Karpas-422 (cell line): ENCODE measurements at regions not wholly inside any gene's neighbourhood (a gene's known extent, or its start where the extent isn't known, plus 50 kb on each side); places are given as distances from the start of the nearest gene placed in this dataset.

ENCODE experiments used
- DNase-seq: peaks from one replicate; pipeline ENCODE4 v3.0.0-alpha.2; 2015
- H2AFZ ChIP-seq: fragments of 200-600 bp; sonication (generic); 2 replicates; pipeline ENCODE4 v1.6.1; 2014; ENCODE audit warnings: antibody characterized with exemption, low read length, mixed read lengths
- H3K27ac ChIP-seq: fragments of 200-600 bp; sonication (generic); 2 replicates; pipeline ENCODE4 v1.5.1; 2014; ENCODE audit warnings: mild to moderate bottlenecking, low read length, moderate library complexity
- H3K27me3 ChIP-seq: fragments of 200-600 bp; sonication (generic); 2 replicates; pipeline ENCODE4 v1.6.1; 2014; ENCODE audit warnings: low read length, mixed read lengths
- H3K36me3 ChIP-seq: fragments of 200-600 bp; sonication (generic); 2 replicates; pipeline ENCODE4 v1.6.1; 2014; ENCODE audit warnings: low read length, mixed read lengths; ENCODE audit not compliant: insufficient read depth
- H3K4me1 ChIP-seq: fragments of 200-600 bp; sonication (generic); 2 replicates; pipeline ENCODE4 v1.6.1; 2014; ENCODE audit warnings: mild to moderate bottlenecking, low read length, mixed read lengths
- H3K4me2 ChIP-seq: fragments of 200-600 bp; sonication (generic); 2 replicates; pipeline ENCODE4 v1.6.1; 2014; ENCODE audit warnings: low read length, low read depth, mild to moderate bottlenecking; ENCODE audit not compliant: poor library complexity, severe bottlenecking
- H3K4me3 ChIP-seq: fragments of 200-600 bp; sonication (generic); 2 replicates; pipeline ENCODE4 v1.5.1; 2014; ENCODE audit warnings: mild to moderate bottlenecking, antibody characterized with exemption, low read length, mixed read lengths
- H3K79me2 ChIP-seq: fragments of 200-600 bp; sonication (generic); 2 replicates; pipeline ENCODE4 v1.6.1; 2014; ENCODE audit warnings: mild to moderate bottlenecking, low read length, mixed read lengths
- H3K9ac ChIP-seq: fragments of 200-600 bp; sonication (generic); 2 replicates; pipeline ENCODE4 v1.6.0; 2014; ENCODE audit warnings: low read length
- H3K9me2 ChIP-seq: fragments of 200-600 bp; sonication (generic), shearing (Covaris generic); replicated peaks from 2 replicates; pipeline ENCODE4 v1.6.0; 2014; ENCODE audit warnings: mild to moderate bottlenecking, low read length, moderate library complexity; ENCODE audit not compliant: insufficient read depth
- H3K9me3 ChIP-seq: fragments of 300-700, 200-600 bp; sonication (generic); 2 replicates; pipeline ENCODE4 v1.6.1; 2014; ENCODE audit warnings: low read length, mixed read lengths
- H4K20me1 ChIP-seq: fragments of 200-600 bp; sonication (generic); 2 replicates; pipeline ENCODE4 v1.6.1; 2014; ENCODE audit warnings: mild to moderate bottlenecking, antibody characterized with exemption, low read length, low read depth; ENCODE audit not compliant: insufficient read depth

DNA sequence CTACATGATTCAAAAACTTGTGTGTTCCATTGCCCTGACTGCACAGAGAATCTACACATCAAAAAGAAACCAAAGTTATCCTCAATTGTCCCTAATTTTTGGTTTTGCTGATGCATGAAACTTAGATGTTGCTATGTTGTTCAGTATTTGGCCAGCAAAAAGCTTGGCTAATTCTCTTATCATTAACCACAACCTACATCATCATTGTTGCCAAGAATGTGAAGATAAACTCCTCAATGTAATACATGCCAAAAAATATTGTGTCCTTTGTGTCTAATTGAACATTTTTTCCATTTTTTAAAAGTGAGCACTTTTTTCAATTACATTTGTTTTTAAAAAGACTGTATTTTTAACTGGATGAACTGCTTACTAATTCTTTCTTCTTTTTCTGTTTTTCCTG, 268.0 kb upstream of the SEMA3D start:
- H3K4me2 ChIP-seq: no peak overlapping the region
- H2AFZ ChIP-seq: no peak overlapping the region
- DNase-seq: no peak
- no peaks in the 10 kb centered on the region for H3K4me1 ChIP-seq
- H3K27me3 ChIP-seq: no peaks in the 10 kb centered on the region
- no peaks in the 10 kb centered on the region for H3K9me2 ChIP-seq
- no peak overlapping the region for H3K4me3 ChIP-seq
- H3K9ac ChIP-seq: no peak overlapping the region
- H3K9me3 ChIP-seq: peaks cover 21% of the 10 kb centered on the region
- H3K36me3 ChIP-seq: no peaks in the 10 kb centered on the region
- no peaks in the 10 kb centered on the region for H3K79me2 ChIP-seq
- H4K20me1 ChIP-seq: no peaks in the 10 kb centered on the region
- H3K27ac ChIP-seq: no peak overlapping the region

- H3K4me1 ChIP-seq: no peaks in the 10 kb centered on the region
Observed at GRCh38 chr7:85452674-85453073, 265.8 kb upstream of the SEMA3D start.

DNA sequence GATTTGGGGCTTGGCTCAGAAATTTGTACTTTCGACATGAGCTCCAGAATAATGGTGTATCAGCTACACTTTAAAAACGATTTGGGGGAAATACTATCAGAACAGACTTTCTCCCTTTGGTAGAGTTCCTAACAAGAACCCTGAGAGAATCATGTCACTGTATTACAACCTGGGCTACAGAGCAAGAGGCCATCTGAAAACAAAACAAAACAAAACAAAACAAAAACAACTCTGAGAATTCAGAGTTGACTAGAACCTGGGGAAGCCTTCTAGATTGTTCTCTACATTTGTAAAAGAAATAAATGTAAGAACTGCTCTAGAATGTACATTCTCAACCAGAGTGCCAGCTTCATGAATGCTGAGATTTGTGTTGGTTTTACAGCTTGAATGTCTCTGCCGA, 262.6 kb upstream of the SEMA3D start:
- H3K27me3 ChIP-seq: no peaks in the 10 kb centered on the region
- H2AFZ ChIP-seq: no peak overlapping the region
- no peaks in the 10 kb centered on the region for H4K20me1 ChIP-seq
- no peaks in the 10 kb centered on the region for H3K9me2 ChIP-seq
- no peak for DNase-seq
- no peaks in the 10 kb centered on the region for H3K36me3 ChIP-seq
- no peaks in the 10 kb centered on the region for H3K4me1 ChIP-seq
- H3K27ac ChIP-seq: no peak overlapping the region
- no peak overlapping the region for H3K9ac ChIP-seq
- no peak overlapping the region for H3K4me2 ChIP-seq
- peaks cover 18% of the 10 kb centered on the region for H3K9me3 ChIP-seq
- no peak overlapping the region for H3K4me3 ChIP-seq
- no peaks in the 10 kb centered on the region for H3K79me2 ChIP-seq

More at GRCh38 chr7:85452674-85453073, 265.8 kb upstream of the SEMA3D start:
- no peaks in the 10 kb centered on the region for H3K9me2 ChIP-seq
- H4K20me1 ChIP-seq: no peaks in the 10 kb centered on the region
- no peak overlapping the region for H3K4me3 ChIP-seq
- H3K79me2 ChIP-seq: no peaks in the 10 kb centered on the region
- H3K9ac ChIP-seq: no peak overlapping the region
- H3K36me3 ChIP-seq: no peaks in the 10 kb centered on the region
- no peak overlapping the region for H2AFZ ChIP-seq
- no peak for DNase-seq
- no peak overlapping the region for H3K4me2 ChIP-seq
- peaks cover 25% of the 10 kb centered on the region for H3K9me3 ChIP-seq
- no peak overlapping the region for H3K27ac ChIP-seq
- H3K27me3 ChIP-seq: no peaks in the 10 kb centered on the region

DNA sequence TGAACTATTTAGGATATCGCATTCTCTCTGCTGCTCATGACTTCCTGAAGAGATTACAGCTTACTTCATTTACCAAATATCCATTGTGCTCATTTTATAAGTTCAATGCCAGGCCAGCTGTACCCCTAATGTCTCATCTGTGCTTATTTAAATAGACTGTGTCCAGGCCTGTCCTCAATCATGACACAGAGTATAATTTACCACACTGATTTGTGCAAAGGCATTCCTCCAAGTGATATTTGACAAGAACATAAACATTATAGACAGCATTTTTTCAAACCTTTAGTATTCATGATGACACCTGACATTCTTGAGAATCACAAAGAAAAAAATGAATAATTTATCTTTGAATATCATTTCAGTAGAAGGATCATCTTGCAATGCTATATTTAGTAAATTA, 260.1 kb upstream of the SEMA3D start:
- Histone ChIP-seq H3K79me2 (no peaks in the 10 kb centered on the region), H3K27me3 (no peaks in the 10 kb centered on the region), H4K20me1 (no peaks in the 10 kb centered on the region), H3K4me3 (no peak overlapping the region), H3K9me3 (peaks cover 6% of the 10 kb centered on the region), H3K27ac (no peak overlapping the region), H3K4me2 (no peak overlapping the region), H3K36me3 (no peaks in the 10 kb centered on the region), H3K9me2 (no peaks in the 10 kb centered on the region), H2AFZ (no peak overlapping the region), H3K9ac (no peak overlapping the region), H3K4me1 (no peaks in the 10 kb centered on the region)
- no peak for DNase-seq

DNA sequence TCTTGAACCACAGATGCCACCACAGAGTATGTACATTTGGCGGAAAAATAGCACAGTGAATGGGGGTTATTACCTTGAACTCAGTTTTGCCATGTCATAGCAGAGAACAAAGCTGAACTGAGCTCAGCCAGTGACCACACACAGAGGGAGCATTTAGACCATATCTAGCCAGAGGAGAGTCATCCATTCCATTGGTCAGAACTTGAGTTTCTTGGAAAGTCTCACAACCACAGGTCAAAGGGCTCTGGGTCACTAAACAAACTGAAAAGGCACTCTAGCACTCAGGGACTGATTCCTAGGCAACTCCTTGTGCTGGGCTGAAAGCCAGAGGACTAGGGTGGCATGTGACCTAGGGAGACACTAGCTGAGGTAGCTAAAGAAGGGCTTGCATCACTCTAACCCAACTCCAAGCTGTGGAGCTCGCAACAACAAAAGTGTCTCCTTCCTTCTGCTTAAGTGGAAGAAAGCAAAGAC, 239.7 kb upstream of the SEMA3D start:
- no peak overlapping the region for H3K9ac ChIP-seq
- H3K36me3 ChIP-seq: no peaks in the 10 kb centered on the region
- no peak overlapping the region for H3K27ac ChIP-seq
- H3K4me3 ChIP-seq: no peak overlapping the region
- H3K9me3 ChIP-seq: peaks cover 17% of the 10 kb centered on the region
- H4K20me1 ChIP-seq: no peaks in the 10 kb centered on the region
- H3K4me1 ChIP-seq: no peaks in the 10 kb centered on the region
- no peak overlapping the region for H3K4me2 ChIP-seq
- no peaks in the 10 kb centered on the region for H3K79me2 ChIP-seq
- DNase-seq: no peak
- no peaks in the 10 kb centered on the region for H3K27me3 ChIP-seq
- no peak overlapping the region for H2AFZ ChIP-seq
- no peaks in the 10 kb centered on the region for H3K9me2 ChIP-seq

- Histone ChIP-seq H4K20me1 (no peaks in the 10 kb centered on the region), H3K9me3 (peaks cover 16% of the 10 kb centered on the region), H3K36me3 (no peaks in the 10 kb centered on the region), H3K79me2 (no peaks in the 10 kb centered on the region), H3K4me3 (no peak overlapping the region), H3K27me3 (no peaks in the 10 kb centered on the region), H3K9me2 (no peaks in the 10 kb centered on the region), H3K27ac (no peak overlapping the region), H3K4me1 (no peaks in the 10 kb centered on the region), H3K9ac (no peak overlapping the region), H2AFZ (no peak overlapping the region), H3K4me2 (no peak overlapping the region)
- DNase-seq: no peak
Observed at GRCh38 chr7:85424298-85424697, 237.4 kb upstream of the SEMA3D start.

- no peak overlapping the region for H3K4me2 ChIP-seq
- H2AFZ ChIP-seq: no peak overlapping the region
- H3K9me2 ChIP-seq: no peaks in the 10 kb centered on the region
- no peak overlapping the region for H3K27ac ChIP-seq
- no peaks in the 10 kb centered on the region for H3K4me1 ChIP-seq
- no peaks in the 10 kb centered on the region for H4K20me1 ChIP-seq
- peaks cover 15% of the 10 kb centered on the region for H3K9me3 ChIP-seq
- H3K36me3 ChIP-seq: no peaks in the 10 kb centered on the region
- H3K9ac ChIP-seq: no peak overlapping the region
- H3K27me3 ChIP-seq: no peaks in the 10 kb centered on the region
- no peak overlapping the region for H3K4me3 ChIP-seq
- no peak for DNase-seq
- H3K79me2 ChIP-seq: no peaks in the 10 kb centered on the region
Observed at GRCh38 chr7:85423209-85423895, 236.5 kb upstream of the SEMA3D start.

DNA sequence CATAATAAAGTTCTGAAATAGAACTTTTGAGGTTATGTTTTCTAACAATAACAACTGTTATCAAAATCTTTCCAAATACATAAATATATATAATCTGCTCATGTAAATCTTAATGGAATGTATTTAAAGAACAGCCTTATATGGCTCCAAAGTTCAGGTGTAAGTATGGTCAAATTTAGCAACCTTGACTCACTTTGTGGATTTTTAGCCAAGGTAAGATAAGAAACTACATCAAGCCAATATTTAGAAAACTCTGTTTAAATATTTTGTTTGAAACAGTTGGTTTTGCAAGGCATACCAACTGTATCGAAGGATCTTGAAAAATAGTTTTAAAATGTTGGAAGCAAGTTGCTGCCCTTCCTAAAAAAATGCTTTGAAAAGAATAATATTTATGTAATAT, 228.9 kb upstream of the SEMA3D start:
- Histone ChIP-seq H3K9me3 (peaks cover 6% of the 10 kb centered on the region; the same call in 1 of the 2 replicates), H3K4me3 (no peak overlapping the region), H3K4me1 (no peaks in the 10 kb centered on the region), H3K4me2 (no peak overlapping the region), H3K27ac (no peak overlapping the region), H3K79me2 (no peaks in the 10 kb centered on the region), H4K20me1 (no peaks in the 10 kb centered on the region), H3K9ac (no peak overlapping the region), H2AFZ (no peak overlapping the region), H3K36me3 (no peaks in the 10 kb centered on the region), H3K9me2 (no peaks in the 10 kb centered on the region), H3K27me3 (no peaks in the 10 kb centered on the region)
- DNase-seq: no peak
